Mucosa of descending colon (tissue), 3 donors: ENCODE measurements at regions not wholly inside any gene's neighbourhood (a gene's known extent, or its start where the extent isn't known, plus 50 kb on each side); places are given as distances from the start of the nearest gene placed in this dataset.
"Not testable (repeated sequence)": the region's sequence is repeated elsewhere in the genome, so short reads cannot be mapped to it uniquely, and the experiment has no call there.

Experiments
- ATAC-seq: fragments of 200-7000 bp; cut with Tn5 transposase; one replicate; pipeline ENCODE4 v1.9.1; 2020; ENCODE audit warnings: mild to moderate bottlenecking, moderate library complexity
- DNase-seq, 3 donors: peaks; one replicate each; pipeline ENCODE4 v3.0.0-alpha.2; 2020
- H3K36me3 ChIP-seq: fragments of 200-600 bp; one replicate; pipeline ENCODE4 v1.8.0; 2021; ENCODE audit warnings: low read depth, mild to moderate bottlenecking
- H3K4me1 ChIP-seq: fragments of 200-600 bp; one replicate; pipeline ENCODE4 v1.8.0; 2021; ENCODE audit warnings: low read depth, mild to moderate bottlenecking
- H3K4me3 ChIP-seq: fragments of 200-600 bp; one replicate; pipeline ENCODE4 v1.8.0; 2021; ENCODE audit warnings: mild to moderate bottlenecking
- H3K9me3 ChIP-seq: fragments of 200-600 bp; one replicate; pipeline ENCODE4 v1.8.0; 2021; ENCODE audit warnings: mild to moderate bottlenecking
- intact Hi-C, 2 donors: fragments of 100-400 bp; cut with DNase I in 1 of 2; cut with micrococcal nuclease in 1 of 2; formaldehyde crosslinking; loops; one replicate each; pipeline versions ENCODE4 v1.11.0 to v1.11.1; 2022; cut with DNase I, micrococcal nuclease
- TF ChIP-seq, protein P1 (sequence below): fragments of 200-600 bp; IDR thresholded peaks from one replicate; pipeline ENCODE4 v1.8.0; 2022; ENCODE audit warnings: antibody characterized with exemption, mild to moderate bottlenecking
- donor health status: DM: no; HTN: no; CAD: no; lungs with moderate emphysema.
- donor health status: DM: no; HTN: no; CAD: no.
- donor health status: DM: no; HTN: yes; CAD: no.

DNA sequence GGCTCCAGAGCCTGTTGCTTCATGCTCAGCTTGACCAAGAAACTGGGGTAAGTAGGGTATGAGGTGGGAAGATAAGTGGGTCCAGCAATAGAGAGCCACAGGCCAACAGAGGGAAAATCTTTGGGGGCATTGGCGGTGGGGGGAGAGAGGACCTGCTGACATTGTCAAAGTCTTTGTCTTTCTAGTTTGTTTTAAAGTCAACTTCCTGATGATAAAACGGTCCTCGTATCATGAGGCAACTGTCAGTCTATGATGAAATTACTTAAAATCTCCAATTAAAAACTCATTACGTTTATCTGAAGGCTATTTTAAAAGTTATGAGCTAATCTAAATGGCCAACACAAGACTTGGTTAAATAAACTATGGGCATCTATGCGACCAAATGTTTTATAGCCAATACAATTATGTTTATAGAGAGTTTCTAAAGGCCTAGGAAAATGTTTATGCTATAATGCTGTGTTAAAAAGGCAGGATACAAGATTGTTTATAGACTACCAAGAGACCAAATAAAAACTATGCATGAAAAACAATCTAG, 84.4 kb upstream of the CD28 start:
- no peak overlapping the region for H3K4me3 ChIP-seq
- DNase-seq (no peak), ATAC-seq (no peak)
- TF ChIP-seq, protein P1, sequence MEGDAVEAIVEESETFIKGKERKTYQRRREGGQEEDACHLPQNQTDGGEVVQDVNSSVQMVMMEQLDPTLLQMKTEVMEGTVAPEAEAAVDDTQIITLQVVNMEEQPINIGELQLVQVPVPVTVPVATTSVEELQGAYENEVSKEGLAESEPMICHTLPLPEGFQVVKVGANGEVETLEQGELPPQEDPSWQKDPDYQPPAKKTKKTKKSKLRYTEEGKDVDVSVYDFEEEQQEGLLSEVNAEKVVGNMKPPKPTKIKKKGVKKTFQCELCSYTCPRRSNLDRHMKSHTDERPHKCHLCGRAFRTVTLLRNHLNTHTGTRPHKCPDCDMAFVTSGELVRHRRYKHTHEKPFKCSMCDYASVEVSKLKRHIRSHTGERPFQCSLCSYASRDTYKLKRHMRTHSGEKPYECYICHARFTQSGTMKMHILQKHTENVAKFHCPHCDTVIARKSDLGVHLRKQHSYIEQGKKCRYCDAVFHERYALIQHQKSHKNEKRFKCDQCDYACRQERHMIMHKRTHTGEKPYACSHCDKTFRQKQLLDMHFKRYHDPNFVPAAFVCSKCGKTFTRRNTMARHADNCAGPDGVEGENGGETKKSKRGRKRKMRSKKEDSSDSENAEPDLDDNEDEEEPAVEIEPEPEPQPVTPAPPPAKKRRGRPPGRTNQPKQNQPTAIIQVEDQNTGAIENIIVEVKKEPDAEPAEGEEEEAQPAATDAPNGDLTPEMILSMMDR, result no peak
- H3K9me3 ChIP-seq, result no peaks in the 10 kb centered on the region
- no peaks in the 10 kb centered on the region for H3K36me3 ChIP-seq
- H3K4me1 ChIP-seq, result peaks cover 6% of the 10 kb centered on the region
- intact Hi-C loops, result no loop called here

DNA sequence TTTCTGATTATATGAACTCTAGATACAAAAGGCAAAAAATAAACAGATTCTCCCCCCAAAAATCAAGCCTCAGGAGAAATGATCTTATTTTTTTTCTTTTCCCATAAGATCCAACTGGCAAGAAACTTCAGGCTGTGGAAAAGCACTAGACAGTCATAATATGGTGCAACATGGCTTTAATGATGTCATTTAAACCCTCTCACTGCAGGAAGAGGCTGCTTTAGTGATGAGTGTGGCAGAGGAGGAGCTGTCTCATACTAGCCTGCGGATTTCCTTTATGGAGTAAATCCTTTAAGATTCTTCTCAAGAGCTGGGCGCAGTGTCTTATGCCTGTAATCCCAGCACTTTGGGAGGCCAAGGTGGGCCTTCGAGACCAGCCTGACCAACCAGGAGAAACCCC, 83.3 kb upstream of the CD28 start:
- no peak overlapping the region for H3K4me3 ChIP-seq
- no peaks in the 10 kb centered on the region for H3K9me3 ChIP-seq
- no peaks in the 10 kb centered on the region for H3K36me3 ChIP-seq
- TF ChIP-seq, protein P1, result no peak
- ATAC-seq (peak; percentile 56), DNase-seq (no peak)
- intact Hi-C loops, result no loop called here
- H3K4me1 ChIP-seq, result peaks cover 6% of the 10 kb centered on the region

DNA sequence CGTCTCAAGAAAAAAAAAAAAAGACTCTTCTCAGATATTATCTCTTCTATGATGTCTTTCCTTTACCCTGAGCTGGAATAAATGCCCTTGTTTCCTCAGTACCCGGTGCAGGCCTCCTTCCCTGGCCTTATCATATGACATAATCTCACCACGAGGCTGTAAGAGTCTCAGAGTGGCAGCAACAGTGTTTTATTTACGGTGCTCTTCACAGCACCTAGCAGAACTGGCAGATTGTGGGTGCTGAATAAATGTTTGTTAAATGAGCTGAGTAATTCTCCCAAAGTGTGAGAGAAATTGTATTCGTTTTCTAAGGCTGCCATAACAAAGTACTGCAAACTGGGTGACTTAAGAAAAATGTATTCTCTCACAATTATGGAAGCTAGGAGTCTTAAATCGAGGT, 82.8 kb upstream of the CD28 start:
- no peak for DNase-seq
- Histone ChIP-seq H3K36me3 (no peaks in the 10 kb centered on the region), H3K9me3 (no peaks in the 10 kb centered on the region), H3K4me1 (peaks cover 6% of the 10 kb centered on the region), H3K4me3 (no peak overlapping the region)
- peak; percentile 39 for ATAC-seq
- TF ChIP-seq, protein P1, result no peak
- intact Hi-C loops, result no loop called here

DNA sequence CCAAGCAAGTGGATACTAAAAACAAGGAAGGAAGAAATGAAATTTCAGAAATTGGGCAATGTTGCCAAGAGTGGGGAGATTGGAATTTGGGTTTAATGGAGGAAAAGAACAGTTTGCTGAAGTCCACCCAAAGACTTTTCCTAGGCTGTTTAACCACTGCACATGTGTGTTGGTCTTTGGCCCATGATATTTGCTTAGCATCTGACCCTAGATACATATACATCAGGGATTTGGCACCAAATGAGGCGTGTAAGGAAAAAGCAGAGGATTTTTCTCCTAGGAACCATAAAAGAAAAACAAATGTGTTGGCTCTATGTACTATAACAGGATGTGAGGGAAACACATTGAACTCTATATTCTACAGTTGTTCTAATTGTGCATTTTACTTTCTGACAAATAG, 80.7 kb upstream of the CD28 start:
- no peaks in the 10 kb centered on the region for H3K36me3 ChIP-seq
- TF ChIP-seq, protein P1, result no peak
- intact Hi-C loops, result no loop called here
- H3K9me3 ChIP-seq, result no peaks in the 10 kb centered on the region
- ATAC-seq (no peak), DNase-seq (no peak)
- peaks cover 2% of the 10 kb centered on the region for H3K4me1 ChIP-seq
- no peak overlapping the region for H3K4me3 ChIP-seq

DNA sequence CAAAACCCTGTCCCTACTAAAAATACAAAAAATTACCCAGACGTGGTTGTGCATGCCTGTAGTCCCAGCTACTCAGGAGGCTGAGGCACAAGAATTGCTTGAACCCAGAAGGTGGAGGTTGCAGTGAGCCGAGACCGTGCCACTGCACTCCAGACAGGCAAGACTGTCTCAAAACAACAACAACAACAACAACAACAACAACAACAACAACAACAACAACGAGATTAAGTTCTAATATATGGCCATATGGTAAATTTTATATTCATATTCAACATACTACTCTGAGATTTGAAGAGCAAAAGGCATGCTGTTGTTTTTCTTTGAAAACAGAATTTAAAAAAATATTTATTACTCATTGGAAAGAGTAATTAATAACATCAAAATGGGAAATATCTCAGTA, 80.2 kb upstream of the CD28 start:
- H3K9me3 ChIP-seq, DNase-seq, H3K4me1 ChIP-seq, intact Hi-C loops, ATAC-seq, H3K4me3 ChIP-seq, H3K36me3 ChIP-seq: not testable (repeated sequence)

DNA sequence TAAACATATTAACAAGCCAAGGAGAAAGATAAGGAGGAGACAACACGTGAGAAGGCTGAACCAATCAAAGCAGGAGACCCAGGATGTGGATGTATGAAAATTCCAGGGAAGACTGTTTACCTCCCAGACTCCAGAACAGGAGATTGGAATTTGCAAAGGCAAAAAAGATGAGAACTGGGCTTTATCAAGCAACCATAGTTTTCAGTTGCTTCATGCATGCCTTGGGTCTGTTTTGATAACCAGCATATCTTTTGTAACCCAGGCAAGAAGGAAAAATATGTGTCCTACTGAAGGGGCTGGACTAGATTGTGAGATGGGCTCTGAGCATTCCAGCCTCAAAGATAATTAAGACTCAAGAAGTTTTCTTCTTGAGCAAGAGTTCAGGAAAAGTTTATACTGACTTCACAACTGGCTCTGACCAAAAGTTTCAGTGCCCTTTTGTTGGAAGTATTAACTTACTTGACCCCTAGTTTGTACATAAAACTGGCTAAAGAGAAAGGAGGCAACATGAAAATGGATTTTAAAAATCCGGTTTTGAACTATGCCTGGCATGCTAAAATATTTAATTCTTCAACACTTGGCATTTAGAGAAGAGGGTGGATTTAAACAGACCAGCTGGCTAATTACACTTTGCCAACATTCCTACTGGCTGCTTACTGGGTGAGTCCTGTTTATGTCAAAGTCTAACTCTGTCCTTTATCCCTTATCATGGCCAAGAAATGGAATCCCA, 79.3 kb upstream of the CD28 start:
- DNase-seq, result no peak
- TF ChIP-seq, protein P1, result no peak

More for the DNA sequence above, 79.3 kb upstream of the CD28 start:
- Histone ChIP-seq H3K4me3 (no peak overlapping the region), H3K4me1 (peaks cover 9% of the 10 kb centered on the region), H3K9me3 (no peaks in the 10 kb centered on the region), H3K36me3 (no peaks in the 10 kb centered on the region)
- peak; percentile 41 for ATAC-seq
- intact Hi-C loops, result no loop called here
